ENCODE measurements at regions not wholly inside any gene's neighbourhood (a gene's known extent, or its start where the extent isn't known, plus 50 kb on each side); places are given as distances from the start of the nearest gene placed in this dataset.

DNA sequence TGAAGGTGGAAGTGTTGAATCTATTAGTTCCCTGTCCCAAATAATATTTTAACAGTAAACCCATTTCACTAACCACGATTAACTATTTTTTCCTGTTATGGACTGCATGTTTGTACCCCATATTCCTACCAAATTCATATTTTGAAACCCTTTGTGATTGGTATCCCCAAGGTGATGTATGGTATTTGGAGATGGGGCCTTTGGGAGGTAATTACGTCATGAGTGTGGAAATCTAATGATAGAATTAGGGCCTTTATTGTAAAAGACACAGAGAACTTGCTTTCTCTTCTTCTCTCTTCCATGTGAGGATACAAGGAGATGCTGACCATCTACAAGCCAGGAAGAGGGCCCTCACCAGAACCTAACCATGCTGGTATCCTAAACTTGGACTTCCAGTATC, 744.7 kb downstream of the DTWD2 start:
- H3K4me3 Mint-ChIP-seq: no peak overlapping the region
- H3K27me3 Mint-ChIP-seq: no peaks in the 10 kb centered on the region

GRCh38 chr5:118243068-118243467, 745.3 kb downstream of the DTWD2 start:
- Mint-ChIP-seq H3K4me3 (no peak overlapping the region), H3K27me3 (no peaks in the 10 kb centered on the region), H3K27ac (no peak overlapping the region), H3K4me1 (no peaks in the 10 kb centered on the region), H3K9me3 (peaks cover 8 to 14% of the 10 kb centered on the region in 2 donors)
- no peak for ATAC-seq
- DNase-seq: no peak

More for the DNA sequence above, 744.7 kb downstream of the DTWD2 start:
- no peak for DNase-seq
- no peak for ATAC-seq
- Mint-ChIP-seq H3K4me1 (no peaks in the 10 kb centered on the region), H3K27ac (no peak overlapping the region), H3K9me3 (peaks cover 14 to 20% of the 10 kb centered on the region in 2 donors)

GRCh38 chr5:118236108-118236849, 752.1 kb downstream of the DTWD2 start:
- no peak overlapping the region for H3K27ac Mint-ChIP-seq
- peaks cover 1 to 15% of the 10 kb centered on the region in 2 donors for H3K9me3 Mint-ChIP-seq
- no peak for ATAC-seq

DNA sequence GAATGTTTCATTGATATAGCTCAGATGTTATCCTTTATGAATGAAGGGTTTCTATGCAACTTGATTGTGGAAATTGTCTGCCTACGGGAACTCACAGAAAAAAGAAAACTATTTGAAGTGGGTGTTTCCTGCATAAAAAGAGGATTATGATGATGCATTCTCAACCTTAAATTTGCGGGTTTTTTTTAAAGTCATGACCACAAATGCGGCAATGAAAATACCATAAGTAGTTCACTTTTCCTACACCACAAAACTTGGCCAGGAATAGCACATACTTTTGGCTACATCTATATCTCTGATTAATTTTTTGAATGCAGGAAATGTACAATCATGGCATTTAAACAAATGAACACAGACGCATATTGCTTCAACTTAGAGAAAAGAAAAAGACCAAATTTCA, 754.7 kb downstream of the DTWD2 start:
- H3K9me3 Mint-ChIP-seq: peaks cover 6 to 11% of the 10 kb centered on the region in 2 donors

More at GRCh38 chr5:118236108-118236849, 752.1 kb downstream of the DTWD2 start:
- Mint-ChIP-seq H3K4me1 (no peaks in the 10 kb centered on the region), H3K27me3 (no peaks in the 10 kb centered on the region), H3K4me3 (no peak overlapping the region)
- DNase-seq: no peak

GRCh38 chr5:118228489-118228888, 759.9 kb downstream of the DTWD2 start:
- Mint-ChIP-seq H3K9me3 (peaks cover 0 to 11% of the 10 kb centered on the region in 2 donors), H3K4me3 (no peak overlapping the region)
- ATAC-seq: no peak

More for the DNA sequence above, 754.7 kb downstream of the DTWD2 start:
- Mint-ChIP-seq H3K27me3 (no peaks in the 10 kb centered on the region), H3K4me1 (no peaks in the 10 kb centered on the region), H3K4me3 (no peak overlapping the region), H3K27ac (no peak overlapping the region)
- ATAC-seq (no peak), DNase-seq (no peak)

DNA sequence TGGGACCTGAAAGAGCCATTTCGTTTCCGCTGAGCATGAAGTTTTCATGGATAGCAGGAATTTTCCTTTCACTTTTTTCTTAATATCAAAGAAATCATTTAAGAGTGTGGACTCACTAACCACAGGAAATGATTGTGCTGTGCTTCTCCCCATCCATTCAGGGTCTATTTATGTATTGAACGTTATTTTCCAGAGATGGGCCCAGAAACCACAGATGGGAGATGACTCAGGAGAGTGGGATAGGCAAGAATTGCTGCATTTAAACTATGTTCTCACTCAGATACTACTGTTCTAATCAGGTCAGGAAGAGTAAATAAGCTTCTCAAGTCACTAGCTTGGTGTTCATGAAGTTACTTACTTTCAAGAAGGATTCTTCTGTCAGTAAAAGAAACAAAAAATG, 763.8 kb downstream of the DTWD2 start:
- Mint-ChIP-seq H3K4me3 (no peak overlapping the region), H3K27me3 (no peaks in the 10 kb centered on the region), H3K4me1 (no peaks in the 10 kb centered on the region), H3K9me3 (no peaks in the 10 kb centered on the region), H3K27ac (no peak overlapping the region)
- DNase-seq: no peak
- no peak for ATAC-seq

More at GRCh38 chr5:118228489-118228888, 759.9 kb downstream of the DTWD2 start:
- Mint-ChIP-seq H3K4me1 (no peaks in the 10 kb centered on the region), H3K27ac (no peak overlapping the region), H3K27me3 (no peaks in the 10 kb centered on the region)
- no peak for DNase-seq

DNA sequence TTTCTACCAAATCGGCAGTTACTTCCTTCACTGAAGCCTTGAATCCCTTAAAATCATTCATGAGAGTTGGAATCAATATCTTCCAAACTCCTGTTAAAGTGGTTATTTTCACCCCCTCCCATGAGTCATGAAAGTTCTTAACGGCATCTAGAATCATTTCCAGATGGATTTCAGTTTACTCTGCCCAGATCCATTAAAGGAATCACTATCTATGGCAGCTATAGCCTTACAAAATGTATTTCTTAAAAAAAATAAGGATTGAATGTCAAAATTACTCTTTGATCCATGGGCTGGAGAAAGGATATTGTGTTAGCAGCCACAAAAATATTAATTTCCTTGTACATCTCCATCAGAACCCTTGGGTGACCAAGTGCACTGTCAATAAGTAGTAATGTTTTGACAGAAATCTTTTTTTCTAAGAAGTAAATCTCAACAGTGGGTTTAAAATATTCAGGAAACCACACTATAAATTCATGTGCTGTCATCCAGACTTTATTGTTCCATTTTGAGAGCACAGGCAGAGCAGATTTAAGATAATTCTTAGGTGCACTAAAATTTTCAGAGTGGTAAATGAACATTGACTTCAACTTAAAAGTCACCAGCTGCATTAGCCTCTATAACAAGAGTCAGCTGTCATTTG, 767.7 kb downstream of the DTWD2 start:
- no peaks in the 10 kb centered on the region for H3K9me3 Mint-ChIP-seq
- H3K27ac Mint-ChIP-seq: no peak overlapping the region
- H3K4me3 Mint-ChIP-seq: no peak overlapping the region
- DNase-seq (no peak), ATAC-seq (no peak)
- H3K4me1 Mint-ChIP-seq: no peaks in the 10 kb centered on the region
- H3K27me3 Mint-ChIP-seq: no peaks in the 10 kb centered on the region

DNA sequence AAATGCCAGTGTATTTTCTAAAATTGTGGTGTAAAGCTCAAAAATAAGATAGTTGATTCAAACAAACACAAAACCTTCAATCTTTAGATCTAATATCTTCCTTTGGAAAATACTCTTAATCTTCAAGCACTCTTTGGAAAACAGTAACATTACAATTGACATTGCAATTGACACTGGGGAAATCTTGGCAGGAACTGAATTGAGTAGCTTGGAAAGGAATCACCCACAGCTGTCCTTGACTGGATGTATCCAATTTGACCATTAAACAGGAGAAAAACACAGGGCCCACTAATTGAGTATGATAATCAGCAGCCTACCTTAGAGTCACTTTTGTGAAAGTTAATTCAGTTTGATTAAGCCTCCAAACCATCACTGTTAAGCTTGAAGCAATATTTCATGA, 776.7 kb downstream of the DTWD2 start:
- Mint-ChIP-seq H3K27me3 (no peaks in the 10 kb centered on the region), H3K4me1 (no peaks in the 10 kb centered on the region), H3K9me3 (peaks cover 9 to 25% of the 10 kb centered on the region in 2 donors), H3K27ac (no peak overlapping the region), H3K4me3 (no peak overlapping the region)
- DNase-seq (no peak), ATAC-seq (no peak)

DNA sequence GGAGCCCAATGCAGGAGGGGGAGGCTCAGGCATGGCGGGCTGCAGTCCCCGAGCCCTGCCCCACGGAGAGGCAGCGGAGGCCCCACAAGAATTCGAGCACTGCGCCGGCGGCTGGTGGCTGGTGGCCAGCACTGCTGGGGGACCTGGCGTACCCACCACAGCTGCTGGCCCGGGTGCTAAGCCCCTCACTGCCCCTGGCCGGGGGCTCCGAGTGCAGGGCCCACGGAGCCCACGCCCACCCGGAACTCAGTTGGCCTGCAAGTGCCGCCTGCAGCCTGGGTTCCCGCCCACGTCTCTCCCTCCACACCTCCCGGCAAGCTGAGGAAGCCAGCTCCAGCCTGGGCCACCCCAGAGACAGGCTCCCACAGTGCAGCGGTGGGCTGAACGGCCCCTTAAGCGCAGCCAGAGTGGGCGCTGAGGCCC, 780.3 kb downstream of the DTWD2 start:
- Mint-ChIP-seq H3K27ac (no peak overlapping the region), H3K4me1 (no peaks in the 10 kb centered on the region), H3K9me3 (peaks cover 0 to 29% of the 10 kb centered on the region in 2 donors), H3K4me3 (no peak overlapping the region), H3K27me3 (no peaks in the 10 kb centered on the region)
- DNase-seq (no peak), ATAC-seq (no peak)

DNA sequence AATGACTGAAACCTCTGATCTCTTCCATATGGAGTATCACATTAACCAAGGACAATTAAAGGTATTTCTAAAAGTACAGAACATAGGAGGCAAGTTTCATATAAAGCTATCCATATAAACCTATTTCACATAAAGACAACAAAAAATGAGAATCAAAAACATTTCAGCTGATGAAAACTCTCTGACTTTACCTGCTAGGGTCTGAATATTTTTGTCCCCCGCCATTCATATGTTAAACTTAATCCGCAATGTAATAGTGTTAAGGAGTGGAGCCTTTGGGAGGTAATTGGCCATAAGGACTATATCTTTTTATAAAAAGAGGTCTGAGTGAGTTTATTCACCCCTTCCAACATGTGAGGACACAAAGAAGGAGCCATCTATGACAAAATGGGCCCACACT, 788.5 kb downstream of the DTWD2 start:
- Mint-ChIP-seq H3K4me3 (no peak overlapping the region), H3K27ac (no peak overlapping the region), H3K9me3 (peaks cover 0 to 10% of the 10 kb centered on the region in 2 donors), H3K27me3 (no peaks in the 10 kb centered on the region), H3K4me1 (no peaks in the 10 kb centered on the region)
- DNase-seq (no peak), ATAC-seq (no peak)

DNA sequence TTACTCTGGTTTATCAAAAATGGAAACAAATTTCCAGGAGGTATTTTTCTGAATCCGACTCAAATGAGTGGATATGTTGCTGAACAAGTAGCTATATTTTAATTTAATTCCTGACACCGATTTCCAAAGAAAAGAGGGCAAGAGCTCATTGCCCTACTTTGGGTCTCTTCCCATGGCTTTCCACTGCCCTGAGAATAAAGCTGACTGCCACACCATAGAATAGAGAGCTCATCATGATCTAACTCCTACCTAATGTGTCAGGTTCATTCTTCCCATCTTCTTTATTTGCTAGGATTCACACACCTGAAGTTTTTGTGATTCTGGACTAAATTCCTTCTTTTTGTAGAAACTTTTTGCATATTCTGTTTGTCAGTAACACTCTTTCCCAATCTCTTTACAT, 792.1 kb downstream of the DTWD2 start:
- Mint-ChIP-seq H3K27me3 (no peaks in the 10 kb centered on the region), H3K27ac (no peak overlapping the region), H3K4me3 (no peak overlapping the region), H3K4me1 (no peaks in the 10 kb centered on the region), H3K9me3 (no peaks in the 10 kb centered on the region)
- DNase-seq (no peak), ATAC-seq (no peak)

GRCh38 chr5:118195211-118195610, 793.1 kb downstream of the DTWD2 start:
- H3K27me3 Mint-ChIP-seq: no peaks in the 10 kb centered on the region
- no peak for ATAC-seq
- H3K9me3 Mint-ChIP-seq: no peaks in the 10 kb centered on the region
- no peak overlapping the region for H3K27ac Mint-ChIP-seq
- H3K4me1 Mint-ChIP-seq: no peaks in the 10 kb centered on the region
- H3K4me3 Mint-ChIP-seq: no peak overlapping the region
- DNase-seq: no peak

DNA sequence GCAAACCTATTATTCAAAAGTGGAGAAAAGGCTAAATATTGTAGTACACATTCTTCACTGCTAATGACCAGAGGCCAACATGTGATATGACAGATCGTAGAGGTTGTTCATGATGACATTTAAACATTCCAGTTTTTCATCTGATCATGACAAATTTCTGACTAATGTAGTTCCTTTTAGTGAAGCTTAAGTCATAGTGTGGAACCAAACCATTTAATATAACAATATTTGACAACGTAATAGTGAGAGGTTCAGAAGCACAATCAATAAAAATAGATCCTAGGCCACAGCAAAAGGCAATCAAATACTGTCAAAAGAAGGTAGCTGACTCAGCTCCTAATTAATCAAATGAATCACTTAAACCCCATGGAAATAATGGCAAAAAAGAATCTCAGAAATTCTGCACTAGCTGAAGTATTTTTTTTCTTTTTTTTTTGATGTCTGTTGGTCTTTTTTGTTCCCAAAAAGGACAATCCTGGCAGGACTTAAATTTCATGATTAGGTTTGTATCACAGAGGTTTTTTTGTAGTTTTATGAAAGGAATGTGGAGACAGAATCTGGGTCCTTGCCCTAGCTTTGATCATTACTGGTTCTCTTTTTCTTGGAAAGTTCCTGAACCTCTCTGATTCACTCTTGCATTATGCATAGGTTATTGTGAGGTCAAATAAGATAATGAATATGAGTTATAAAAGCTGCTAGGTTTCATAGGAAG, 795.0 kb downstream of the DTWD2 start:
- no peak for DNase-seq
- Mint-ChIP-seq H3K4me1 (no peaks in the 10 kb centered on the region), H3K27ac (no peak overlapping the region), H3K4me3 (no peak overlapping the region), H3K9me3 (no peaks in the 10 kb centered on the region), H3K27me3 (no peaks in the 10 kb centered on the region)
- ATAC-seq: no peak

- no peak overlapping the region for H3K27ac Mint-ChIP-seq
- ATAC-seq: no peak
- H3K27me3 Mint-ChIP-seq: no peaks in the 10 kb centered on the region
Measured at GRCh38 chr5:118185018-118185417, 803.3 kb downstream of the DTWD2 start.

GRCh38 chr5:118176146-118176545, 812.2 kb downstream of the DTWD2 start:
- Mint-ChIP-seq H3K27ac (no peak overlapping the region), H3K4me1 (no peaks in the 10 kb centered on the region), H3K27me3 (no peaks in the 10 kb centered on the region), H3K9me3 (peaks cover 0 to 4% of the 10 kb centered on the region in 2 donors), H3K4me3 (no peak overlapping the region)
- DNase-seq (no peak), ATAC-seq (no peak)

More at GRCh38 chr5:118185018-118185417, 803.3 kb downstream of the DTWD2 start:
- Mint-ChIP-seq H3K9me3 (no peaks in the 10 kb centered on the region), H3K4me1 (no peaks in the 10 kb centered on the region), H3K4me3 (no peak overlapping the region)
- DNase-seq: no peak

DNA sequence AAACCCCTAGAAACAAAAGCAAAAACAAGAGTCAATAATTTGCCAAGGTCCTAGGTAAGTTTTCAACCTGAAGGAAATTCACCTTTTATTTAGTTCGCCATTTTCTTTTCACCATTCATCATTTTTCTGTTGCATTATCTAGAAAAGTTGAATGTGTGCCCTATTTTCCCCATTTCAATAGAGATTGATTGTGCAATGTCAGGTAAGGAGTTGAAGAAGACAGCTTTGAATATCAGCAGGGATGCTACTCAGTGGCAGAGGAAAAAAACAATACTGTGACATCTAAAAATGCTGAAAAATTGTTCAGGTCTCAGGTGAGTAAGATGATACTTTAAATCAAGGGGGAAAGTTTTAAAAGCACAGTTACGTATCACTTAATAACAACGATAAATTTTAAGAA, 813.7 kb downstream of the DTWD2 start:
- no peak overlapping the region for H3K27ac Mint-ChIP-seq
- no peak for DNase-seq
- no peak overlapping the region for H3K4me3 Mint-ChIP-seq
- no peak for ATAC-seq
- H3K4me1 Mint-ChIP-seq: no peaks in the 10 kb centered on the region
- H3K9me3 Mint-ChIP-seq: peaks cover 0 to 4% of the 10 kb centered on the region in 2 donors
- H3K27me3 Mint-ChIP-seq: no peaks in the 10 kb centered on the region

All from stimulated activated naive CD8-positive, alpha-beta T cell treated with anti-CD3 and anti-CD28 coated beads, Interleukin-15, amount 100 ng/mL, for 72 hours (primary cell).